Endodermal cell (in vitro differentiated cells): ENCODE measurements at regions not wholly inside any gene's neighbourhood (a gene's known extent, or its start where the extent isn't known, plus 50 kb on each side); places are given as distances from the start of the nearest gene placed in this dataset.

Source experiments
- DNase-seq: peaks from one replicate; pipeline ENCODE4 v3.0.0-alpha.2; 2017
- H3K27ac ChIP-seq: 2 replicates; pipeline ENCODE4 v1.5.1; 2013; ENCODE audit warnings: mild to moderate bottlenecking, low read depth, low read length, moderate library complexity
- H3K27me3 ChIP-seq: 2 replicates; pipeline ENCODE4 v1.6.1; 2013; ENCODE audit warnings: mild to moderate bottlenecking, low read length, moderate library complexity; ENCODE audit not compliant: insufficient read depth, control insufficient read depth, poor library complexity, severe bottlenecking
- H3K36me3 ChIP-seq: 2 replicates; pipeline ENCODE4 v1.7.0; 2013; ENCODE audit warnings: mild to moderate bottlenecking, low read length, moderate library complexity; ENCODE audit not compliant: control insufficient read depth, insufficient read depth
- H3K4me1 ChIP-seq: one replicate; pipeline ENCODE4 v1.7.0; 2013; ENCODE audit warnings: low read length; ENCODE audit not compliant: control insufficient read depth, insufficient read depth
- H3K4me3 ChIP-seq: 2 replicates; pipeline ENCODE4 v1.5.1; 2013; ENCODE audit warnings: mild to moderate bottlenecking, low read length, moderate library complexity
- H3K9ac ChIP-seq: 2 replicates; pipeline ENCODE4 v1.6.1; 2013; ENCODE audit warnings: mild to moderate bottlenecking, low read length, moderate library complexity; ENCODE audit not compliant: poor library complexity, severe bottlenecking; ENCODE audit errors: extremely low read depth
- H3K9me3 ChIP-seq: 2 replicates; pipeline ENCODE4 v1.6.1; 2013; ENCODE audit warnings: mild to moderate bottlenecking, low read length, moderate library complexity; ENCODE audit not compliant: control insufficient read depth
- H3K27ac Mint-ChIP-seq: 2 replicates; pipeline ENCODE4 v1.8.0; 2020; ENCODE audit warnings: mixed read lengths
- H3K27me3 Mint-ChIP-seq: 2 replicates; pipeline ENCODE4 v1.8.0; 2021; ENCODE audit warnings: mild to moderate bottlenecking, mixed read lengths; ENCODE audit not compliant: insufficient read depth
- H3K36me3 Mint-ChIP-seq: 2 replicates; pipeline ENCODE4 v1.8.0; 2020; ENCODE audit warnings: low read depth, mixed read lengths
- H3K4me1 Mint-ChIP-seq: 2 replicates; pipeline ENCODE4 v1.8.0; 2020; ENCODE audit warnings: mixed read lengths
- H3K4me3 Mint-ChIP-seq: 2 replicates; pipeline ENCODE4 v1.8.0; 2020; ENCODE audit warnings: mild to moderate bottlenecking, moderate library complexity, mixed read lengths
- H3K9me3 Mint-ChIP-seq: 2 replicates; pipeline ENCODE4 v1.8.0; 2020; ENCODE audit warnings: mild to moderate bottlenecking, mixed read lengths
- WGBS, 2 experiments: methylation state at CpG; one replicate each; pipeline versions ENCODE4 v1.1.5 to v1.1.7; 2013; ENCODE audit warnings: missing lambda C conversion rate in 2 of 2, mixed read lengths in 1 of 2; ENCODE audit not compliant: insufficient coverage in 1 of 2, insufficient read length in 1 of 2; 5-methylcytosine and 5-hydroxymethylcytosine counted together
- TF ChIP-seq, protein P1 (sequence below): fragments of 200-600 bp; sonication (generic); conservative IDR thresholded peaks from 2 replicates; pipeline ENCODE4 v1.5.0; 2021; ENCODE audit warnings: antibody characterized with exemption, mild to moderate bottlenecking

DNA sequence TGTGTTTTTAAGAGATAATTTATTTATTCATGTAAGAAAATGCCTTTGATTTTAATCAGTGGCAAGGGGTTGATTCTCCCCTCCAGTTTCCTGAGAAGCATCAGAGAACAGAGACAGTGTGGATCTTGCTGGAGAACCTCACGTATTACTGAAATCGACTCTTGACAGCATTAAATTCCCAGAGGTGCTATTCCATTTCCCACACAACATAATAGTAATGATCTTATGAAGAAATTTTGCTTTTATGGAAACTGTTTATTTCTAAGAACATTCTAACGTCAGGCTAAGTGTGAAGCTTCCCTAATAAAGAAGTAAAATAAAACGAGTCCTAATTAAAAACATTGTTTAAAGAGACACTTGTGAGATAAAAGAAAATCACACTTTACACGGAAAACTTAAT, 293.1 kb upstream of the NRP1 start:
- WGBS, 2 experiments: 87 to 88% methylated on average over 2 to 5 of the region's 5 CpGs

DNA sequence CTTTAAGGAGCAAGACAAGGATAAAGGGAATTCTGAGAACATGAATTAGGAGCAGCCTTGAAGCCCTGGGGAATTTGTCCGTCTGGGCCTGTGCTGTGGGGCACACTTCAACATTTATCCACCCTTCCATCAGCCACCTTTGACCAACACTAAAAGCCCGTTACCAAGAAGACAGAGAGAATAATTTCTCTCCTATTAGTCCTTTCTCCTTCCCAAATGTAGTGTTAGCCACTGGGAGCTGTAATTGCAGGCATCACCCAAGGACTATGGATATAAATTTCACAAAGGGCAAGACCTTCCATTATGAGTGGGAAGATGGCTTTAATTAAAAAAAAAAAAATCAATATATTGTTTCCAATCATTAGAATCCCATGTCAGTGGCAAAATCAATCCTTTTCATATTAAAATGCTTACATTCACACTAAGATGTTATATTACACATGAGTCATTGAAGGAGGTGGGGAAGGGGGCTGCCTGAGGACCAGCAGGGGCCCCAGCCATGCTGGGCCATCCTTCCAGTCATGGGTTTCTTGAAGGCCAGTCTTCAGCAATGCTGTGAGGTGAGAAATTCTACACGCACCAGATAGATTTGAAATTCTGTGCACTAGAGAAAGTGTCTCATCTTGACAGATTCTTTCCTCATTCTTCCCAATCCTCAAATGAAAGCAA, 292.5 kb upstream of the NRP1 start:
- Histone ChIP-seq H3K4me1 (no peaks in the 10 kb centered on the region), H3K36me3 (no peaks in the 10 kb centered on the region), H3K4me3 (no peak overlapping the region), H3K9ac (no peak overlapping the region), H3K27ac (no peak overlapping the region), H3K27me3 (no peaks in the 10 kb centered on the region), H3K9me3 (no peaks in the 10 kb centered on the region)
- Mint-ChIP-seq H3K27me3 (no peaks in the 10 kb centered on the region), H3K9me3 (no peaks in the 10 kb centered on the region), H3K4me3 (no peak overlapping the region), H3K36me3 (no peaks in the 10 kb centered on the region), H3K27ac (no peak overlapping the region), H3K4me1 (no peaks in the 10 kb centered on the region)
- DNase-seq: no peak
- TF ChIP-seq, protein P1, sequence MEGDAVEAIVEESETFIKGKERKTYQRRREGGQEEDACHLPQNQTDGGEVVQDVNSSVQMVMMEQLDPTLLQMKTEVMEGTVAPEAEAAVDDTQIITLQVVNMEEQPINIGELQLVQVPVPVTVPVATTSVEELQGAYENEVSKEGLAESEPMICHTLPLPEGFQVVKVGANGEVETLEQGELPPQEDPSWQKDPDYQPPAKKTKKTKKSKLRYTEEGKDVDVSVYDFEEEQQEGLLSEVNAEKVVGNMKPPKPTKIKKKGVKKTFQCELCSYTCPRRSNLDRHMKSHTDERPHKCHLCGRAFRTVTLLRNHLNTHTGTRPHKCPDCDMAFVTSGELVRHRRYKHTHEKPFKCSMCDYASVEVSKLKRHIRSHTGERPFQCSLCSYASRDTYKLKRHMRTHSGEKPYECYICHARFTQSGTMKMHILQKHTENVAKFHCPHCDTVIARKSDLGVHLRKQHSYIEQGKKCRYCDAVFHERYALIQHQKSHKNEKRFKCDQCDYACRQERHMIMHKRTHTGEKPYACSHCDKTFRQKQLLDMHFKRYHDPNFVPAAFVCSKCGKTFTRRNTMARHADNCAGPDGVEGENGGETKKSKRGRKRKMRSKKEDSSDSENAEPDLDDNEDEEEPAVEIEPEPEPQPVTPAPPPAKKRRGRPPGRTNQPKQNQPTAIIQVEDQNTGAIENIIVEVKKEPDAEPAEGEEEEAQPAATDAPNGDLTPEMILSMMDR: no peak
- WGBS, 2 experiments: 80 to 87% methylated on average over 2 to 3 of the region's 3 CpGs

More for the DNA sequence above, 293.1 kb upstream of the NRP1 start:
- H3K27ac Mint-ChIP-seq: no peak overlapping the region
- Histone ChIP-seq H3K9me3 (no peaks in the 10 kb centered on the region), H3K36me3 (no peaks in the 10 kb centered on the region), H3K9ac (no peak overlapping the region), H3K4me3 (no peak overlapping the region), H3K4me1 (no peaks in the 10 kb centered on the region), H3K27me3 (no peaks in the 10 kb centered on the region), H3K27ac (no peak overlapping the region)
- no peaks in the 10 kb centered on the region for H3K36me3 Mint-ChIP-seq
- H3K4me1 Mint-ChIP-seq: no peaks in the 10 kb centered on the region
- H3K27me3 Mint-ChIP-seq: no peaks in the 10 kb centered on the region
- H3K4me3 Mint-ChIP-seq: no peak overlapping the region
- H3K9me3 Mint-ChIP-seq: no peaks in the 10 kb centered on the region
- DNase-seq: no peak
- TF ChIP-seq, protein P1: no peak

DNA sequence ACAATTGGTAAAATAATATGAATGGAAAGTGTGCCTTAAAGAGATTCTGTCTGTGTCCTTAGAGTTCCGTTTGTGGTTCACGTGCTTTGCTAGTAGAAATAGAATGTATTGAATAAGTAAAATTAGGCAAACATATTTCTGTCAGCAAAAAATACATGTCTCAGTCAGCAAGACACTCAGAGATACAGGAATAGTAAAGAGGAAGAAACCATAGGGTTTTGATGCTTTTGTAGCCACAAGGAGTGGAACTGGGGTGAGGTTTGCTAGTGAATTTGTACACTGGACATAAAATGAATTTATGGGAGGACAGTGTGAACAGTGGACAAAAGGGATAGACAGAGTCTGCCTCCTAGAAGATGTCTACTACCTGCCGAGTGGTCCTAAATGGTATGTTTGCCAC, 289.2 kb upstream of the NRP1 start:
- WGBS, 2 experiments: 89 to 93% methylated on average over 3 of the region's 3 CpGs
- no peaks in the 10 kb centered on the region for H3K36me3 Mint-ChIP-seq
- H3K4me3 ChIP-seq: no peak overlapping the region
- no peaks in the 10 kb centered on the region for H3K9me3 Mint-ChIP-seq
- H3K4me1 ChIP-seq: no peaks in the 10 kb centered on the region
- peaks cover 3% of the 10 kb centered on the region for H3K9me3 ChIP-seq
- no peak overlapping the region for H3K4me3 Mint-ChIP-seq
- no peaks in the 10 kb centered on the region for H3K36me3 ChIP-seq
- H3K27ac Mint-ChIP-seq: no peak overlapping the region
- no peaks in the 10 kb centered on the region for H3K27me3 ChIP-seq
- no peaks in the 10 kb centered on the region for H3K4me1 Mint-ChIP-seq
- H3K27me3 Mint-ChIP-seq: peaks cover 2% of the 10 kb centered on the region
- H3K27ac ChIP-seq: no peak overlapping the region
- no peak overlapping the region for H3K9ac ChIP-seq
- TF ChIP-seq, protein P1: no peak
- no peak for DNase-seq
